NCI-H1417 (cell line): ENCODE measurements at regions not wholly inside any gene's neighbourhood (a gene's known extent, or its start where the extent isn't known, plus 50 kb on each side); places are given as distances from the start of the nearest gene placed in this dataset.
A peak's percentile ranks its signal among the peaks of the same experiment; 100 is the strongest.
"Not testable (repeated sequence)": the region's sequence is repeated elsewhere in the genome, so short reads cannot be mapped to it uniquely, and the experiment has no call there.

Experiments used
- DNase-seq, 3 experiments: peaks; one replicate each; lab custom pipeline; 2025; lab: John Stamatoyannopoulos, UW

GRCh38 chr9:10835791-10836463 is 223.1 kb upstream of the PTPRD start:
- no peak for DNase-seq

GRCh38 chr9:10843151-10843550 is 230.3 kb upstream of the PTPRD start:
- no peak for DNase-seq

- peak in 1 of 3 experiments; percentile 24 for DNase-seq
Observed at GRCh38 chr9:10855847-10856246, 243.0 kb upstream of the PTPRD start.

GRCh38 chr9:10858817-10859216 is 246.0 kb upstream of the PTPRD start:
- DNase-seq: no peak

DNA sequence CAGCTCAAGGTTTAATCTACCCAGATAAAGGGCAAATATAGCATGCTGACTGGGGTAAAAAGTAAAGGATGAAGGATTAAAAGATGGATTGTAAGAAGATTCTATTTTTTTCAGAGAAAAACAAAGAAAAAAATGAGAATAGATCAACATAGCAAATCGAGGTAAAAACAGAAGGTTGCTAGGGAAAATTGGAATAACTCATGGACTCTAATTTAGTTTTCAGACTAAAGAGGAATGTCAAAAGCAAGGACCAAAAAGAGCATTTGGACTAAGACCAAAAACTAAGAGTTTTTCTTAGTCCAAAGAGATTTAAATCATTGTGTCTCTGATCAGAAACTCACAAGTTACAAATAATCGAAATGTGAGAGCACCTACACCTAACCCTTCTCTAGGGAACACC is 250.7 kb upstream of the PTPRD start:
- DNase-seq: no peak

GRCh38 chr9:10867194-10867593 is 254.4 kb upstream of the PTPRD start:
- DNase-seq: no peak

DNA sequence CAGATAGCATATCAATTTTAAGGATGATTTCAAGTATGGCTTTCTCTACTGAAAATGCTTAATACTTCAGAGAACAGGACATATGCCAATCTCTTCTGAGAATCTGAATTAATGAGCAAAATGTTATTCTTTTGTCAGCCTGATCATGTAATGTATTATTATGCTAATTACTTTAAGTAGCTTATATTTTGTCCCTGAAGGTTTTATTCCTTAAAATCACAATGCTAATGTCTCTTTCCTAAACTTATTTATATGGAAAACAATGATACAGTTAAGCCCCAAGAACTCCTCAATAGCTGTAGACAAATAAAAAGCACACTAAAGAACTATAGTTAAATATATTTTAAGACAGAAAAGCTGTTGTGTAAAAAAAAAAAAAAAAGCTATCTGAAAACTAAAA is 256.9 kb upstream of the PTPRD start:
- no peak for DNase-seq

- no peak for DNase-seq
Observed at GRCh38 chr9:10873999-10874398, 261.2 kb upstream of the PTPRD start.

DNA sequence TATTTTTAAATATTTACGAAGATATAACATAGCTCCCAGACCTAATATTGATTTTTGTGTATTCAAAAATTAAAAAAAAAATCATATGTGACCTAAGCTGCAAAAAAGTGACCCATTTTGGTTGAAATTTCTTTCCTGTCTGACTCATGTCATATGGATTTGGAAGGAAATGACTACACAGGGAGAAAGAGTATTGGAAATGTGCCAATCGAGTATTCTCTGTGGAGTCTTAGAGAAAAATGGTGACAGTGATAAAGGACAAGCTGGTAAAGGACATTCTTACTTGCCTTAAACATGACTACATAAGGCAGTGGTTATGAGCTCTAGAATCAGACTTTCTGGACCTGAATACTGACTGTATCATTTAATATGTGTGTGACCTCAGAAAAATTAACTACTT is 262.9 kb upstream of the PTPRD start:
- no peak for DNase-seq

- DNase-seq: no peak
Observed at GRCh38 chr9:10876333-10876732, 263.5 kb upstream of the PTPRD start.

DNA sequence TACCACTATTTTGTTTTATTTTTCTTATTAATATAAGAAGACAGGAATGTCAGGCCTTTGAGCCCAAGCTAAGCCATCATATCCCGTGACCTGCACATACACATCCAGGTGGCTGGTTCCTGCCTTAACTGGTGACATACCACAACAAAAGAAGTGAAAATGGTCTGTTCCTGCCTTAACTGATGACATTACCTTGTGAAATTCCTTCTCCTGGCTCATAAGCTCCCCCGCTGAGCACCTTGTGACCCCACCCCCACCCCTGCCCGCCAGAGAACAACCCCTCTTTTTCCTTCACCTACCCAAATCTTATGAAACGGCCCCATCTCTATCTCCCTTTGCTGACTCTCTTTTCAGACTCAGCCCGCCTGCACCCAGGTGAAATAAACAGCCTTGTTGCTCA is 277.5 kb upstream of the PTPRD start:
- not testable (repeated sequence) for DNase-seq

DNA sequence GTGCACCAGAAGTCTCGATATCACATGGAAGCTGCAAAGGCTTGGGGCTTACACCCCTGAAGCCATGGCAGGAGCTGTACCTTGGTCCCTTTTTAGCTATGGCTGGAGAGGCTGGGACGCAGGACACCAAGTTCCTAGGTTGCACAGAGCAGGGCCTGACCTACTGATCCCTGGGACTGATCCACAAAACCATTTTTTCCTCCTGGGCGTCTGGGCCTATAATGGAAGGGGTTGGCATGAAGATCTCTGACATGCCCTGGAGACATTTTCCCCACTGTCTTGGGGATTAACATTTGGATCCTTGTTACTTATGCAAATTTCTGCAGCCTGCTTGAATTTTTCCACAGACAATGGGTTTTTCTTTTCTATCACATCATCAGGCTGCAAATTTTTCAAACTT is 286.7 kb upstream of the PTPRD start:
- DNase-seq: no peak

DNA sequence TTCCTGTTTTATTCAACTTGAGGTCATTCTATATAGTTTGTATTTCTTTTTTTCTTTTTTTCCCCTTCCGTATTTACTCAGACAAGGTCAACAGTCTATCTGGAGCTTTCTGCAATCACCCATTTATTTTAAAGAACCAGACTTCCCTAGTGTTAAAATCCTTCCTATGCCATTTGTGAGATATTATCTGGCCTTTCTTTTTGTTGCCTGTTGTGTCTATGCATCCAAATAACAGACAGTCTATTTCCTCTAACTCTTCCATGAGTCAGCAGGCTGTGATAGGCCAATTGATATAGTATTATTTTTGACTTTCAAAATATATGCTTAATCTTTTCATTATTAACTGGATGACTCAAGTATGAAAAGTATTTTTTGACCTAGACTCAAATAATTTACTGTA is 291.2 kb upstream of the PTPRD start:
- DNase-seq: no peak

- DNase-seq: no peak
Observed at GRCh38 chr9:10910779-10911178, 298.0 kb upstream of the PTPRD start.

DNA sequence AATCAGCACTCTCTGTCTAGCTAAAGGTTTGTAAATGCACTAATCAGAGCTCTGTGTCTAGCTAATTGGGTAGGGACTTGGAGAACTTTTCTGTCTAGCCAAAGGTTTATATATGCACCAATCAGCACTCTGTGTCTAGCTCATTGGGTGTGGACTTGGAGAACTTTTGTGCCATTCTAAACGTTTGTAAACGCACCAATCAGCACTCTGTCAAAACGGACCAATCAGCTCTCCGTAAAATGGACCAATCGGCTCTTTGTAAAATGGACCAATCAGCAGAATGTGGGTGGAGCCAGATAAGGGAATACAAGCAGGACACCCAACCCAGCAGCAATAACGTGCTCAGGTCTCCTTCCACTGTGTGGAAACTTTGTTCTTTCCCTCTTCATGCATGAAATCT is 298.6 kb upstream of the PTPRD start:
- DNase-seq: no peak

- no peak for DNase-seq
Observed at GRCh38 chr9:10917001-10917400, 304.2 kb upstream of the PTPRD start.

GRCh38 chr9:10921671-10922070 is 308.9 kb upstream of the PTPRD start:
- DNase-seq: no peak

GRCh38 chr9:10925896-10926295 is 313.1 kb upstream of the PTPRD start:
- no peak for DNase-seq

DNA sequence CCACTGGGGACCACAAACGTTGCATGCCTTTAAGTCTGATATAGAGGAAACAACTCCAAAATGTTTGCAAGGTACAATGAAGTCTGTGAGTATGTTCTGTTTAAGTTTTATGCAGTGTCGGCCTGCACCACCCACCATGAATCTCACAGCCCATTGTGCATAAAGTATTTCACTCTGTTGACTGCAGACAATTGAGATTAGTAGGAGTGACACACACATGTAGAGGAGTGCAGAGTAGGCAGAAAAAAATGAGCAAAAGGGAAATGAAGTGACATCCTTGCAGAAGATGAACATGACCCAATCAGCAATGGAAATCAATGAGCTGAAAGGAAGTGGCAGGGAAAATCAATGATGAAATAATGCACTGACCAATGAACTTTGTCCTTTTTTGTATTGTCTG is 315.6 kb upstream of the PTPRD start:
- DNase-seq: no peak

GRCh38 chr9:10930081-10930480 is 317.3 kb upstream of the PTPRD start:
- peak in 1 of 3 experiments; percentile 0 for DNase-seq

DNA sequence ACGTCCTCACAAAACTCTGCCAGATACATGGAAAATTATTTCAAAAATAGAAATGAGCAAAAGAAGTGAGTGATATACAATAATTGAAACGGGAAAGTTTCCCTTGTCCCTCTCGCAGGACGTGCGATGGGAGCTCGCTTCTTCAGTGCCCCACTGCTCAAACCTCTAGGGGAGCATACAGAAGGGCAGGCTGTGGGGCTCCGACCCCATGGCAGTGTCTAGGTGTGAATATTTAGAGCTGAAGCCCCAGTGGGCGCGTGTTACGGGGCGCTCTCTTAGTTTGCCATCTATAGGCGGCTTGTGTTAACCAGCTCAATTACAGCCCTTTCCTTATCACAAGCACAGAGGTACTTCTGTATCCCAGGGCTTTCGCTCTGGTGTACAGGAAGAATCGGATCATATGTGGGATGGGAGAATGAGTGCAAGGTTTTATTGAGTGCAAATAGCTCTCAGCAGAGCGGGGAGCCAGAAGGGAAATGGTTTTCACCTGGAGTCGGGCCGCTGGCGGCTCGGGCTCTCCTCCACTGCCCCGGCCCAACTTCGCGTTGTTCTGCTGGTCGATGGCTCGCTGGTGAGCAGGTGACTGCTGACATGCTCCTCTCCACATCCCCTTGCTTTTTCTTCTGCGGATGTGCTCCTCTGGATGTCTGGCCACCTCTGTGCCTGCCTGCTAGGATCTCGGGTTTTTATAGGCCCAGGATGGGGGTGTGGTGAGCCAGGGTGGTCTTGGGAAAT is 334.0 kb upstream of the PTPRD start:
- DNase-seq: no peak

DNA sequence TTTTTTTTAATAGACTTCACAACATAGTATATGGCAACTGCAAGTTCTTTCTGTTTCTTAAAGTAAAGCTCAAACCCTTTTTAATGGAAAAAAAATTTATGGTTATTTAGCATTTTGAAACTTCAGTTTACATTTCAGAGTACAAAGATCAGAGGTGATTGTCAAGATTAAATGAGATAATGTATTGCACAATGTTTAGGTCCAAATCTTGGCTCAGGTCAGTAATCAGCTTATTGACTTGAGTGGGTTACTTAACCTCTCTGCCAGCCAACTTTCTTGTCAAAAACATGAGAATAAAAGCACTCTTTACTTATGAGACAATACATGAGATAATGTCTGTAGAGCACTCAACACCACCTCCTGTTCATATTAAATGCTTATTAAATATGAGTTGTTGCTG is 345.1 kb upstream of the PTPRD start:
- DNase-seq: no peak

DNA sequence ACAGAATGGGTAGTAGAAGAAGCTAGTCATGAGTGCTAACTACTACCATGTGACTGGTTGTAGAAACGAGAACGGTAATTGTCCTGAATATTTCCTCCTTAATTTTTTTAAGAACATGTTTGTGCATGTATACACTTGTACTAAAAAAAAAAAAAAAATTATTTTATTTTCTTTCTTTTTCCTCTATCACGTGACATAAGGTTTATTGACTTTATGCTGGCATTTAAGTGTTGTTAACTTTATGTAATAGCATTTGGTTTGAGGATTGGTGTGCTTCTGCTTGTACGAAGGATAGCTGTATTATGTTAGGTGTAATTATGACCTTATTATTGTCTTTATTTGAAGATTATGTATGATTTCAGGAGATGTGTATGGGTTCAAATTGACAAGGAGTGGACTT is 349.1 kb upstream of the PTPRD start:
- DNase-seq: no peak

GRCh38 chr9:10983251-10983650 is 370.4 kb upstream of the PTPRD start:
- no peak for DNase-seq
